Inflammatory macrophage (primary cell): ENCODE measurements at regions not wholly inside any gene's neighbourhood (a gene's known extent, or its start where the extent isn't known, plus 50 kb on each side); places are given as distances from the start of the nearest gene placed in this dataset.
A peak's percentile ranks its signal among the peaks of the same experiment; 100 is the strongest.
"Not testable (repeated sequence)": the region's sequence is repeated elsewhere in the genome, so short reads cannot be mapped to it uniquely, and the experiment has no call there.

ENCODE experiments used
- DNase-seq, 2 donors: peaks; one replicate each; pipeline ENCODE4 v3.0.0-alpha.2; 2020 to 2022

- DNase-seq = no peak
Observed at GRCh38 chr9:100813871-100814270, 214.7 kb upstream of the PLPPR1 start.

DNA sequence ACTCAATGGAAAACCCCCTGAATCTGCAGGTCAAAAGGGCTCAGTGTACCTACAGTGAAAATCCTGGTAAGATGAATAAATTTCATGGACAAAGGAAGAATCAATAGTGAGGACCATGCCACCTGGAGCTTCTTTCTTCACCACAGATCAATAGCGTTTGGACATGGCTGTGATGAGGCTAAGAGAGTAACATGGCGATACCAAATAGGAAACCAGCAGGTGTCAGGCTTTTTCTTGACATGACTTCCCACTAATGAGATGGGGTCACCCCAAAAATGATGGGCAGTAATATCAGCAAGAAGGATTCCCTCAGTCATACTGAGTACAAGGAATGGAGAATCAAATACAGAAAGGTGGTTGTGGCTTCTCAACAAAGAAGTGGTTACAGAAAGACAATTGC lies 208.5 kb upstream of the PLPPR1 start:
- DNase-seq = no peak

DNA sequence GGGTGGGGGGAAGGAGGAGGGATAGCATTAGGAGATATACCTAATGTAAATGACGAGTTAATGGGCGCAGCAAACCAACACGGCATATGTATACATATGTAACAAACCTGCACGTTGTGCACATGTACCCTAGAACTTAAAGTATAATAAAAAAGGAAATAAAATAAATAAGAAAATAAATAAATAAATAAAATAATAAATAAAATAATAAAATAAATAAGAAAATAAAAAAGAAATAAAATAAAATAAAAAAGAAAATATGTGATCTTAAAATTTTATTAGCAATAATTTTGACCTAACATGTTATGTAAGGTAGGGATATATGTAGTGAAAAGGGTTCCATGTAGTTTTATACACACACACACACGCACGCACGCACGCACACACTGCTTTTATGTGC lies 195.5 kb upstream of the PLPPR1 start:
- DNase-seq = not testable (repeated sequence)

DNA sequence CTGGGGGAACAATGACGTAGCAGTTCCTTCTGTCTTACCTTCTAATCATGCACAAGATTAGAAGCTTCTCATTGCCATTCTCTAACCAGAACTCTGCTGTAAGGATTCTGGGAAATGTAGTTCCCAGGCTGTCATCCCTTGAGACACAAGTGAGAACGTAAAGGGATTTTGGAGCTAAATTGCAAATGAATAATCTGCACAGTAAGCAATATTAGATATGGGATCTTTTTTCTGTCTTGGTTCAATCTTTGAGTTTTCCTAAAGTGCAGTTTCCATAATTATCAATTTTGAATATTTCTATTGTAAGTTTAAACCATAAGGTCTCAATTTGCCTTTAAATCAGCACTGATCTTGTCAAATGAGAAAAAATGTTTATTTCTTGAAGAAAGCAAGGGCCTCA lies 189.7 kb upstream of the PLPPR1 start:
- DNase-seq = no peak

DNA sequence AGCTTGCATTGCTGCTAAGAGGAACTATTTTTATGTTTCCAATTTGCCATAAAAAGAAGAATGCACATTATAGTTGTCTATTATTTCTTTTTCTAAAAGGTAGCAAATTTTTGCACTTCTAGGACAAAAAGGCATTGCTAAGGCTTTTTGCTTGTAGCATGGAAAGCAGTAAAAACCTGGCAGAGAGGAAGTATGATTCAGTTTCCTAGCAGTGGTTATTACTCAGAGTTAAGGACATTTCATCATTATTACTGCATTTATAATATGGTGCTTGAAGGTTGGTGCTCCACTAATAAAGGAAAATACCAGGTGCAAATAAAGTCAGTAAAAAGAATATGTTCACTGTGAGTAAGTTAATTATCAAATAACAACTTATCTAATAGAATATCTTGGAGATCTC lies 179.8 kb upstream of the PLPPR1 start:
- DNase-seq = no peak

- DNase-seq = no peak
Observed at GRCh38 chr9:100852088-100852487, 176.4 kb upstream of the PLPPR1 start.

DNA sequence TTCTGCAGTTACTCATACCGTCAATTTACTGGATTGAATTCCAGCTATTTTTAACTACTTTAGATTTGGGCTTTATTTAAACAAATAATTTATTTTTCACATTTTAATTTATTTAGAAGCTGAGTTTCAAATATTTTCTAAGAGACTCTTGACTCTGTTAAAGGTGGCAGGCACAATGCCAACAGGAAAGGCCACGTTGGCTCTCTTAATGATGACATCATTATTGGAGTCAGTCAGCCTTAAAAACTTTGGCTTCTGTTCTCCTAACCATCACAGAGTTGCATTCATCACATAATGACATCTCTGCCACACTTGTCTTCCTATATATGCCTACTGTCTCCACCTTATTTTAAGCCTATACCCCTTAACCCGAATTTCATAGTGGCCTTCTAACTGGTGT lies 172.3 kb upstream of the PLPPR1 start:
- no peak for DNase-seq

GRCh38 chr9:100865111-100865510 lies 163.4 kb upstream of the PLPPR1 start:
- no peak for DNase-seq

DNA sequence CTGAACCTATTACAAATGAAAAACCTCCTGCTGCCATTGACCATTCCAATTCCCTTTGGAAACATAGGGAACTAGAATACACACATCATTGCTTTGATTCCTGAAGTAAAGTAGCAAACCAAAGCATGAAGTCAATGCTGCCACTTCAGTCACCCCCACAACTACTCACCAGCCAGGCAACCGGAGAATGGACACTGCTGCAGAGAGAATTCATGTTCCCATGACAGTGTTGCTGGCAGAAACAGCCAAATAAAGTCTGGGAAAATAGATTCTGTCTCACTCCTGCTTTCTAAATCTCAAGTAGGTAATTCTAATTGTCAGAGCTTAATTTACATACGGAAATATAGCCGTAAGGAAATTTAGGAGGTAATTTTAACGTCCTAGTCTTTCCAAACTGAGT lies 162.9 kb upstream of the PLPPR1 start:
- DNase-seq = no peak

- DNase-seq = no peak
Observed at GRCh38 chr9:100869326-100869725, 159.2 kb upstream of the PLPPR1 start.

- DNase-seq = no peak
Observed at GRCh38 chr9:100879884-100880283, 148.6 kb upstream of the PLPPR1 start.

DNA sequence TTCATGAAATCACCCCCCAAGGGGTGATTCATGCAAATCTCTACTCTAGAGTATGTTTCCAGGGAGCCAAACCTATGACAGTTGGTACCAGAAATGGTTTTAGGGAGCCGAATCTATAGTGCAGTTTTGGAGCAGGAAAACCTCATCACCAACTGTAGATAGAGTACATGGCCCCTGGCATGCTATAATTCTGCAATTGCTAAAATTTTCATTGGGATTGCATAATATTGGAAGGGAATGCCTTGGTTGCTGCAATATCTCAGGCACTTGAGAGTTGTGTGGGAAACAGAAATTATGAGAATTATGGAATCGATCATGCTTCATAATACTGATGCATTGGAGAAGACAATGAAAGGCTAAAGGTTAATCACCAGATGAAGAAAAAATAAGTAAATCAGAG lies 148.2 kb upstream of the PLPPR1 start:
- DNase-seq = no peak

GRCh38 chr9:100884518-100884917 lies 144.0 kb upstream of the PLPPR1 start:
- no peak for DNase-seq

GRCh38 chr9:100890321-100890720 lies 138.2 kb upstream of the PLPPR1 start:
- DNase-seq = peak; percentile 22 to 85

DNA sequence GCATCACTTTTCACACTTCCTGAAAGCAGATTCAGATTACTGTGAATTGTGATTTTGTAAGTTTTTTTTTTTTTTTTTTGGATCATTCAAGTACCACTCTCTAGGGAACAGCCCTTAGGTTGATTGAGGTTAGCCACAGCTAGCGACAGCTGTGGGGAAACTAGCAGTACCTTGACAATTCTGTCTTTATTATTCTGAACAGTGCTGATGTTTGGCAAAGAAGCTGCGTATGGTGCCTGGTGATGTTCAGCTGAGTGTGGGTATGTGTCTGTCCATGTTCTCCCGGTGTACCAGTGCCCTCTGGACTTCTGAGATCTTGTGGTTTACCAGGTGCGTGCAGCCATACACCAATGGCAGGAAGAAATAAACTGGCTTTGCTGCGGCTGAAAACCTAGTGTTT lies 117.3 kb upstream of the PLPPR1 start:
- DNase-seq = no peak

DNA sequence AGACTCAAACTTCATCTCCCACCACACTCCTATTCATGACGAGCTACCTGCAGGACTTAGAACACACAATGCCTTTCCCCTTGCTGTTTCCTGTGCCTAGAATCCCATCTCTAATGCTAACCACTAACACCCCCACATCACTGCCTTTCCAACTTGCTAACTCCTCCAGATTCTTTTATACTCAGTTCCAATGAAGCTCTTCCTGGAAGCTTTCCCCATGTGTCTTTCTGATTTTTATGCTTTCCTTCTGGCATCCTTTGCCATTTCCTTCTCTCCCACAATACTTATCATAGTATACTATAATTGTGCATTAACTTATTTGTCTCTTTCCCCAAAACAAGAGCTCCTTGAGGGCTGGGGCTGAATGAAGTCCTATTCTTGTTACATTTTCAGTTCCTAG lies 115.3 kb upstream of the PLPPR1 start:
- no peak for DNase-seq

DNA sequence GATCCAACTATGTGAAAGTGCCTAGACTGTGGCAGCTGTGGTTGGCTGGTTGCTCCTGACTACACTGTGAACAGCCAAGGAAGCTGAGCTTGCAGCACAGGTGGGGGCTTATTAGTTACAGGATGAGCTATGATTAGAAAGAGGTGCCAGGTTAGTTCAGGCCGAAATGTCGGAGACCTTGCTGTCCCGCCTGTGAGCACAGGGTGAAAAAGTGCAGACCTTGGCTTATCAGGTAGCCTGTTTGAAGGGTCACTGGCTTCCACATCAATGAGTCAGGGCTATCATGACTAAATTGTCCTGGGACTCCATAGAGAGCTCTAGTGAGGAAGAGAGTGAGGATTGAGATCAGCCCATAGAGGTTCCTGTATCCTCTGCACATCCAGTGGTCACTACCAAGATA lies 114.3 kb upstream of the PLPPR1 start:
- no peak for DNase-seq

GRCh38 chr9:100919506-100919905 lies 109.0 kb upstream of the PLPPR1 start:
- DNase-seq = no peak

DNA sequence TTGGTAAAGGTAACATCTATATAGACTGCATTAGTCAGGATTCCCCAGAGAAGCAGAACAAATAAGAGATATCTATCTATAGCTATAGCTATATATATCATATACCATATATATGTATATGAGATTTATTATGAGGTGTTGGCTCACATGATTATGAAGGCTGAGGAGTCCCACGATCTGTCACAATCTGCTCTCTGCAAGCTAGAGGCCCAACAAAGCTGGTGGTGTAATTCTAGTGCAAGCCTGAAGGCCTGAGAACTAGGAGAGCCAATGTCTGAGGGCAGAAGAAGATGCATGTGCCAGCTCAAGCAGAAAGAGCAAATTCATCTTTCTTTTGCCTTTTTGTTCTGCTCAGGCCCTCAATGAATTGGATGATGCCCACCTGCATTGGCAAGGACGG lies 102.2 kb upstream of the PLPPR1 start:
- DNase-seq = no peak

DNA sequence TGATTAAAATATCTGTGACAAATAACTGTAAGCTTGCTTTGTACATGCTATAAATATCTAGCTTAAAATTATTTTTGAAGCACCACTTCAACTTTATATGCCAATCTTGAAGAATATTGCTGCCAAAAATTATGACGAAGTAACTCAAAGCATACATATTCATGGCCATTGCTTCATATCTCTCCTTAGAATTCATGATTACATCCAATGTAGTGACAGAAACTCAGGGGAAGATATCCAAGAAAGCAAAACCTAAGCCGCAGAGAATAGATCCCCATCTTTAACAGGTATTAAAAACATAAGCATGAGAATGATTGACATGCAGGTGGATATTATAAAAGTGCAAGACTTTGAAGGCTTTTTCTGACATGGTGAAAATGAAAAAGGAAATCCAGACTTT lies 100.8 kb upstream of the PLPPR1 start:
- no peak for DNase-seq

GRCh38 chr9:100933656-100934055 lies 94.9 kb upstream of the PLPPR1 start:
- DNase-seq = no peak

GRCh38 chr9:100937382-100937781 lies 91.1 kb upstream of the PLPPR1 start:
- no peak for DNase-seq

DNA sequence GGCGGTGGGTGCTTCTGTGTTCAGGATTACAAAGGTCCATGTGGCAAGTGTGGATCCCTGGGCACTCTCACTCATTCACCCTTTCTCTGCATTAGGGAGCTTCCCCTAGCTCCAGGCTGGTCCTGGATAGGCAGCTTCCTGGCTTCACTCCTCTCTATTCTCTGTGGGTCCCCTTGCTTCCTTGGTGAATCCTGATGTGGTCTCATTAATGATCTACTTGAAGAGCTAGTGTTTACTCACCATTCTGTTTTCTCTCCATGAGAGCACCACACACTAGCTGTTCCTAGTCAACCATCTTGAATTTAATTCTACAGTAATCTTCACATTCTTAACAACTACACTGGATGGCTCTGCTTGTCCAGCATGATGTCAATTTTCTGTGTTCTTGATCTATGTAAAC lies 90.0 kb upstream of the PLPPR1 start:
- no peak for DNase-seq

GRCh38 chr9:100939636-100940035 lies 88.9 kb upstream of the PLPPR1 start:
- DNase-seq = no peak

GRCh38 chr9:100959226-100959625 lies 69.3 kb upstream of the PLPPR1 start:
- no peak for DNase-seq
